ENCODE measurements at regions not wholly inside any gene's neighbourhood (a gene's known extent, or its start where the extent isn't known, plus 50 kb on each side); places are given as distances from the start of the nearest gene placed in this dataset.

GRCh38 chr4:159433337-159433736, 330.5 kb downstream of the RAPGEF2 start:
- 81 to 82% methylated on average over 3 of the region's 3 CpGs for WGBS, 2 donors (ENCODE audit: low coverage in 1 of 2)
- Histone ChIP-seq H3K4me1 (peaks cover 0 to 11% (median 0%) of the 10 kb centered on the region in 3 donors), H3K4me3 (no peak overlapping the region), H3K36me3 (no peaks in the 10 kb centered on the region), H3K27ac (no peak overlapping the region), H3K9me3 (no peaks in the 10 kb centered on the region), H3K27me3 (no peaks in the 10 kb centered on the region)
- ATAC-seq: no peak
- TF ChIP-seq, protein P1, sequence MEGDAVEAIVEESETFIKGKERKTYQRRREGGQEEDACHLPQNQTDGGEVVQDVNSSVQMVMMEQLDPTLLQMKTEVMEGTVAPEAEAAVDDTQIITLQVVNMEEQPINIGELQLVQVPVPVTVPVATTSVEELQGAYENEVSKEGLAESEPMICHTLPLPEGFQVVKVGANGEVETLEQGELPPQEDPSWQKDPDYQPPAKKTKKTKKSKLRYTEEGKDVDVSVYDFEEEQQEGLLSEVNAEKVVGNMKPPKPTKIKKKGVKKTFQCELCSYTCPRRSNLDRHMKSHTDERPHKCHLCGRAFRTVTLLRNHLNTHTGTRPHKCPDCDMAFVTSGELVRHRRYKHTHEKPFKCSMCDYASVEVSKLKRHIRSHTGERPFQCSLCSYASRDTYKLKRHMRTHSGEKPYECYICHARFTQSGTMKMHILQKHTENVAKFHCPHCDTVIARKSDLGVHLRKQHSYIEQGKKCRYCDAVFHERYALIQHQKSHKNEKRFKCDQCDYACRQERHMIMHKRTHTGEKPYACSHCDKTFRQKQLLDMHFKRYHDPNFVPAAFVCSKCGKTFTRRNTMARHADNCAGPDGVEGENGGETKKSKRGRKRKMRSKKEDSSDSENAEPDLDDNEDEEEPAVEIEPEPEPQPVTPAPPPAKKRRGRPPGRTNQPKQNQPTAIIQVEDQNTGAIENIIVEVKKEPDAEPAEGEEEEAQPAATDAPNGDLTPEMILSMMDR (IDR thresholded peaks at IDR 0.05): no peak
- no peak for TF ChIP-seq POLR2A (IDR thresholded peaks at IDR 0.05)
- no peak for TF ChIP-seq EP300 (IDR thresholded peaks at IDR 0.05)
- TF ChIP-seq POLR2AphosphoS5 (IDR thresholded peaks at IDR 0.05): no peak

DNA sequence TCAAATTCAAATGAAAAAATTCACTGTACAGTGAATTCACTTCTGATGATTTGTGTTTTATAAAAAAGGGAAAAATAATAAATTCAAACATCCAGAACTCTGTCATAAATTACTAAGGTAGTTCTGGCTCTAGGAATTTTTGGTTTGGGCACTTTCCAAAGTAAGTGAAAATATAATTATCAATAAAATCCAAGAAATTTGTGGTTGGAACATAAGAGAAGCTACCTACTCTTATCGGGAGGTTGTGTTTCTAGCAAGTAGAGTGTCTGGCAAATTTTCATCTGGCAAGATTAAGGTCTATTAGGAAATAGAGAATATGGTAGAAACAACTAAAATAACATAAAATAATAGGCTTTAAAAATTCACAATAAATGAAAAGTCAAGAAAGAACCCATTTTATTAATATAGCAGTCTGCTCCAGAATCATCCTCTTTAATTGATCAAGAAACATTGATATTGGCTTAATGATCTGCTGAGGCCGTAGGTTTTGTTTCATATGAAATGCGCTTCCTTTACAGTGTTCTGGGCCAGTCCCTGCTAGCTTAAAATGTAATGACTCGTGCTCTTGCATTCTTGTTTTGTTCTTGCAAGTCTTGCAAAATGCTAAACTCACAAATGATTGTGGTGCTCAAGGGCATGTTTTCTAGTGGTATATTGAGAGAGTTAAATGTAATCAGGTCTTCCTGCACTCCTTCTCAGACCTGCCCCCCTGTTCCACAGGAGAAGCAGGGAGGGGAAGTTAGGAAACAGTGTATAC, 331.4 kb downstream of the RAPGEF2 start:
- H3K4me1 ChIP-seq: peaks cover 0 to 3% (median 0%) of the 10 kb centered on the region in 3 donors
- no peak for ATAC-seq
- no peak overlapping the region for H3K4me3 ChIP-seq
- 69 to 73% methylated on average over 4 of the region's 4 CpGs for WGBS, 2 donors (ENCODE audit: low coverage in 1 of 2)
- no peaks in the 10 kb centered on the region for H3K9me3 ChIP-seq
- no peak for TF ChIP-seq EP300 (IDR thresholded peaks at IDR 0.05)
- TF ChIP-seq POLR2AphosphoS5 (IDR thresholded peaks at IDR 0.05): no peak
- TF ChIP-seq, protein P1 (IDR thresholded peaks at IDR 0.05): no peak
- no peak for TF ChIP-seq POLR2A (IDR thresholded peaks at IDR 0.05)
- no peaks in the 10 kb centered on the region for H3K27me3 ChIP-seq
- H3K36me3 ChIP-seq: no peaks in the 10 kb centered on the region
- H3K27ac ChIP-seq: no peak overlapping the region

- TF ChIP-seq, protein P1 (IDR thresholded peaks at IDR 0.05): no peak
- TF ChIP-seq EP300 (IDR thresholded peaks at IDR 0.05) (no peak), POLR2AphosphoS5 (IDR thresholded peaks at IDR 0.05) (no peak), POLR2A (IDR thresholded peaks at IDR 0.05) (no peak)
- no peaks in the 10 kb centered on the region for H3K4me1 ChIP-seq
Measured at GRCh38 chr4:159434871-159435241, 332.0 kb downstream of the RAPGEF2 start.

GRCh38 chr4:159435561-159436023, 332.7 kb downstream of the RAPGEF2 start:
- H3K4me3 ChIP-seq: no peak overlapping the region
- H3K27me3 ChIP-seq: no peaks in the 10 kb centered on the region
- no peaks in the 10 kb centered on the region for H3K4me1 ChIP-seq
- H3K9me3 ChIP-seq: no peaks in the 10 kb centered on the region
- no peaks in the 10 kb centered on the region for H3K36me3 ChIP-seq
- no peak overlapping the region for H3K27ac ChIP-seq
- TF ChIP-seq POLR2AphosphoS5 (IDR thresholded peaks at IDR 0.05) (no peak), POLR2A (IDR thresholded peaks at IDR 0.05) (no peak), EP300 (IDR thresholded peaks at IDR 0.05) (no peak)
- TF ChIP-seq, protein P1 (IDR thresholded peaks at IDR 0.05): no peak
- no peak for ATAC-seq
- 74 to 76% methylated on average over 3 of the region's 3 CpGs for WGBS, 2 donors (ENCODE audit: low coverage in 1 of 2)

More at GRCh38 chr4:159434871-159435241, 332.0 kb downstream of the RAPGEF2 start:
- Histone ChIP-seq H3K36me3 (no peaks in the 10 kb centered on the region), H3K4me3 (no peak overlapping the region), H3K27me3 (no peaks in the 10 kb centered on the region), H3K9me3 (no peaks in the 10 kb centered on the region), H3K27ac (no peak overlapping the region)
- WGBS, 2 donors (ENCODE audit: low coverage in 1 of 2): 96% methylated on average over 8 of the region's 8 CpGs
- no peak for ATAC-seq

DNA sequence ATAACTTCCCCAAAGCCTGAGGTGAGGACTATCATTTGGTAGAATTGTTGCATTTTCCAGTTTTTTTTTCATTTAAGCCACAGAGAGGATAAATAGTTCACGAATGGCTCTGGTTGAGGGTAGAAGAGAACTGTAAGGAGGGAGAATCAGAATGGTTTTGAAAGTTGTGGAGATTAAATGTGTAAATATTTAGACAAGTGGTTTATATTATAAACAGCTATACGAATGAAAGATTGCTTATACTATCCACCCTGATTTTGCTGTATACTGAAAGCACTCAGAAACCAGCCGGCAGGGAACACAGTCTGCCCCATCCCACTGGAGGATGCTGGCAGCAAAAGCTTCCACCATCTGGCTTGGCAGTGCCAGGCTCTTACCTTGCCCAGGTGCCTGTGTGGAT, 341.1 kb downstream of the RAPGEF2 start:
- Histone ChIP-seq H3K4me1 (no peaks in the 10 kb centered on the region), H3K27ac (no peak overlapping the region), H3K27me3 (no peaks in the 10 kb centered on the region), H3K9me3 (no peaks in the 10 kb centered on the region), H3K4me3 (no peak overlapping the region), H3K36me3 (no peaks in the 10 kb centered on the region)
- TF ChIP-seq, protein P1 (IDR thresholded peaks at IDR 0.05): no peak
- TF ChIP-seq POLR2AphosphoS5 (IDR thresholded peaks at IDR 0.05) (no peak), EP300 (IDR thresholded peaks at IDR 0.05) (no peak), POLR2A (IDR thresholded peaks at IDR 0.05) (no peak)
- 27 to 47% methylated on average over 3 of the region's 3 CpGs for WGBS, 2 donors (ENCODE audit: low coverage in 1 of 2)
- ATAC-seq: no peak

All from gastroesophageal sphincter (tissue), 4 donors.